ENCODE measurements at regions not wholly inside any gene's neighbourhood (a gene's known extent, or its start where the extent isn't known, plus 50 kb on each side); places are given as distances from the start of the nearest gene placed in this dataset.
A peak's percentile ranks its signal among the peaks of the same experiment; 100 is the strongest.

DNA sequence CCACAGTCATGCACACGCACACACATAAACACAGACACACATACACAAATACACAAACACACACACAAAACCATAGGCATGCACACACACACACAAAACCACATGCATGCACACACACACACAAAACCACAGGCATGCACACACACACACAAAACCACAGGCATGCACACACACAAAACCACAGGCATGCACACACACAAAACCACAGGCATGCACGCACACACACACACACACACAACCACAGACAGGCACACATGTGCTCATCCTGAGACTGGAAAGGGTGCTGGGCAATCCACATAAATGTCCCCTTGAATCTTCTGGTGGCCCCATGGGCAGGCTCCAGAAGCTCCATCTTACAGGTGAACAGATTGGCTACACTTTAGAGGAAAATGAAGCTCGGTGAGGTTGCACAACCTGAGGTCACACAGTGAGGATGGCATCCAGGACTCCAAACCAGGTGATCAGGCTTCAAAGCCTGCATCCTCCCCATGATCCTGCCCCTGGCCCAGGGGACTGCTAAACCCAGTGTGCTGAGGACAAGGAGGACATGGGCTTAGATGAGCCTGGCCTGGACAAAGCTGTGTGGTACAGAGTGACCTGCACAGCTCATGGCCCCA, 144.8 kb downstream of the GADD45G start:
- Histone ChIP-seq H3K4me1 (replicated peaks in 1 of 2) (peaks cover 0 to 7% of the 10 kb centered on the region in 2 donors), H3K27me3 (no peaks in the 10 kb centered on the region), H3K4me3 (no peak overlapping the region), H3K36me3 (replicated peaks in 1 of 2) (no peaks in the 10 kb centered on the region), H3K9me3 (replicated peaks in 1 of 3) (no peaks in the 10 kb centered on the region), H3K27ac (no peak overlapping the region)
- TF ChIP-seq POLR2A (IDR thresholded peaks at IDR 0.05) (no peak), CTCF (IDR thresholded peaks at IDR 0.05) (no peak)
- DNase-seq, result no peak
- 71 to 95% (median 94%) methylated on average over 2 to 3 of the region's 3 CpGs for whole genome bisulfite sequencing, 4 donors
- intact Hi-C loops (cut with DNase I), result no loop called here

- no peaks in the 10 kb centered on the region for H3K36me3 ChIP-seq (replicated peaks in 1 of 2)
- H3K27ac ChIP-seq, result no peak overlapping the region
- no peaks in the 10 kb centered on the region for H3K9me3 ChIP-seq (replicated peaks in 1 of 3)
- peaks cover 0 to 7% of the 10 kb centered on the region in 2 donors for H3K4me1 ChIP-seq (replicated peaks in 1 of 2)
- DNase-seq, result no peak
- H3K4me3 ChIP-seq, result no peak overlapping the region
- intact Hi-C loops (cut with DNase I), result no loop called here
- 84 to 92% (median 85%) methylated on average over 8 to 10 of the region's 10 CpGs for WGBS, 4 donors
- no peaks in the 10 kb centered on the region for H3K27me3 ChIP-seq
- no peak for TF ChIP-seq POLR2A (IDR thresholded peaks at IDR 0.05)
- no peak for TF ChIP-seq CTCF (IDR thresholded peaks at IDR 0.05)
These were observed 145.4 kb downstream of the GADD45G start for GRCh38 chr9:89750117-89750791.

- Histone ChIP-seq H3K4me3 (no peak overlapping the region), H3K4me1 (replicated peaks in 1 of 2) (peaks cover 3 to 9% of the 10 kb centered on the region in 2 donors), H3K27ac (no peak overlapping the region), H3K27me3 (no peaks in the 10 kb centered on the region), H3K9me3 (replicated peaks in 1 of 3) (no peaks in the 10 kb centered on the region), H3K36me3 (replicated peaks in 1 of 2) (no peaks in the 10 kb centered on the region)
- peak in 1 of 7 donors; percentile 62 for DNase-seq
- intact Hi-C loops (cut with DNase I), result no loop called here
- 66 to 78% (median 76%) methylated on average over 6 of the region's 6 CpGs for WGBS, 4 donors
- no peak for TF ChIP-seq POLR2A (IDR thresholded peaks at IDR 0.05)
- no peak for TF ChIP-seq CTCF (IDR thresholded peaks at IDR 0.05)
These were observed 146.4 kb downstream of the GADD45G start for GRCh38 chr9:89751079-89751825.

GRCh38 chr9:89752154-89752553, 147.3 kb downstream of the GADD45G start:
- intact Hi-C loops (cut with DNase I), result no loop called here
- H3K27ac ChIP-seq, result no peak overlapping the region
- 76 to 82% (median 78%) methylated on average over 4 of the region's 4 CpGs for WGBS, 4 donors
- H3K27me3 ChIP-seq, result no peaks in the 10 kb centered on the region
- no peak overlapping the region for H3K4me3 ChIP-seq
- DNase-seq, result no peak
- TF ChIP-seq CTCF (IDR thresholded peaks at IDR 0.05) (no peak), POLR2A (IDR thresholded peaks at IDR 0.05) (no peak)
- H3K36me3 ChIP-seq (replicated peaks in 1 of 2), result no peaks in the 10 kb centered on the region
- H3K9me3 ChIP-seq (replicated peaks in 1 of 3), result no peaks in the 10 kb centered on the region
- H3K4me1 ChIP-seq (replicated peaks in 1 of 2), result peaks cover 11 to 18% of the 10 kb centered on the region in 2 donors
